DOHH2 (cell line): ENCODE measurements at regions not wholly inside any gene's neighbourhood (a gene's known extent, or its start where the extent isn't known, plus 50 kb on each side); places are given as distances from the start of the nearest gene placed in this dataset.

ENCODE experiments used
- CTCF ChIP-seq: fragments of 200-600 bp; sonication (generic); IDR thresholded peaks from one replicate; pipeline ENCODE4 v1.5.1; 2014; ENCODE audit warnings: antibody characterized with exemption, mild to moderate bottlenecking, low read depth, low read length; ENCODE audit not compliant: poor library complexity, severe bottlenecking
- EZH2phosphoT487 ChIP-seq: fragments of 200-600 bp; sonication (generic); IDR thresholded peaks from 2 replicates; pipeline ENCODE4 v1.6.1; 2017; ENCODE audit warnings: borderline replicate concordance, mild to moderate bottlenecking, antibody characterized with exemption, low read length, moderate library complexity, mixed read lengths

- TF ChIP-seq CTCF (no peak), EZH2phosphoT487 (no peak)
Measured at GRCh38 chr1:111559736-111560279, 56.4 kb upstream of the ADORA3 start.
